ENCODE measurements at regions not wholly inside any gene's neighbourhood (a gene's known extent, or its start where the extent isn't known, plus 50 kb on each side); places are given as distances from the start of the nearest gene placed in this dataset.
"Not testable (repeated sequence)": the region's sequence is repeated elsewhere in the genome, so short reads cannot be mapped to it uniquely, and the experiment has no call there.

DNA sequence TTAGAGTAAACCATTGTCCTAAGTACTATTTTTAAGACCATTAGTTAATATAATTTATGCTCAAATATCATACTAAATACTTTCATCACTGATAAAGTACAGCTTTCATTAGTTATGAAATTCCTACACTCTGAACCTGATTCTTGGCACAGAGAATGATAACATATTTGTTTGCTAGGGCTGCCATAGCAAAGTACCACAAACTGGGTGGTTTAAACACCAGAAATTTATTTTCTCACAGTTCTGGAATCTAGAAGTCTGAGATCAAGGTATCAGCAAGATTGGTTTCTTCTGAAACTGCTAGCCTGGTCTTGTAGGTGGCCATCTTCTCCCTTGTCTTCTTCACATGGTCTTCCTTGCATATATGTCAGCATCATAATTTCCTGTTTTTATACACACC lies 608.4 kb downstream of the TLE1 start:
- no peak for DNase-seq (ENCODE audit: low read depth)

DNA sequence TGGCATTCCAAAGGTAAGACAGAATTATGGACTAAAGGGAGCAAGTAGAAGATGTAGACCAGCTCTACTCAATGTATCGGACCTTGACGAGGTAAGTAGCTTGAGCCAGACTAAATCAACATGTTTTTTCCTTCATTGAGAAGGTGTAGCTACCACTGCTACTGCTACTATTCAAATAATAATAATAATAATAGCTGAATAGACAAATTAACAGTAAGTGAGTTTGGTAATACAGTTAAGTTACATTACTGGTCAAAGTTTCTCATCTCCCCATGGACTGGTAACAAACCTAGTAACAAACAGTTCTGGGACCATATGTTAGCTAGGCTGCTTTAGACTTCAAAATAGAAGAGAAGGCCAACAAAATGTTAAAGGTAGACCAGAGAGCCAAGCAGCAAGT lies 609.2 kb downstream of the TLE1 start:
- DNase-seq (ENCODE audit: low read depth): no peak

DNA sequence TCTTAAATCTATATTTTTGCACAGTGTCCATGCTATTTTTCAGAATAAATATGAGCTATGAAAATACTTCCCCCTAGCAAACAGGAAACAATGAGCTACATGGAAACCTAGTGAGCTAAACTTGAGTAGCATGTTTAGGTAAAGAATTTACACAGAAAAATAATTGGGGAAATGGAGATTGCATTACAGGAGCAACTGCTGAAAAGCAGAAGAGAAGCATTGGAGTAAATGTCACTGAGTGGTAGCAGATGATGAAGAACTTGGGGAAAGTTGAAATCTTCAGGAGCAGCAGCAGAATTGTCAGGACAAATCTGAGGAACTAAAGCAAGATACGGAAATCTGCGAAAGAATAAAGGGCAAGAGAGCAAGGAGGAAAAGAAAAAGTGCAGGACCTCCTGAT lies 610.3 kb downstream of the TLE1 start:
- DNase-seq (ENCODE audit: low read depth): no peak

DNA sequence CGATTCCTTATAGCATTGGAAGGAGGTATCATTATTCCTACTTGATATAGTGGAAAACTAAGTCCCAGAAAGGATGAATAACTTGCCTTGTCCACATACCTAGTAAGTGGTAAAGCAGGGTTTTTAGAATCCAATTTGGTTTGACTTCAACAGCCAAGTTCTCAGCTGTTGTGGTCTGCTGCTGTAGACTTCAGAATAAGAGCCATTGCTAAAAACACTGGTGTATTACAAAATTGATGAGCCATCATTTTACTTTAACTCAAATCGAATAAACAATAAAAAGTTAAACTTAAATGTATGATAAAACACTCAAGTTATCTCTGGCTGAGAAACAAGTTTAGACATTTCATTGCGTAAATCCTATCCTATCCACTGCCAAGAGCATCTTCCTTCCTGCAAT lies 610.8 kb downstream of the TLE1 start:
- no peak for DNase-seq (ENCODE audit: low read depth)

DNA sequence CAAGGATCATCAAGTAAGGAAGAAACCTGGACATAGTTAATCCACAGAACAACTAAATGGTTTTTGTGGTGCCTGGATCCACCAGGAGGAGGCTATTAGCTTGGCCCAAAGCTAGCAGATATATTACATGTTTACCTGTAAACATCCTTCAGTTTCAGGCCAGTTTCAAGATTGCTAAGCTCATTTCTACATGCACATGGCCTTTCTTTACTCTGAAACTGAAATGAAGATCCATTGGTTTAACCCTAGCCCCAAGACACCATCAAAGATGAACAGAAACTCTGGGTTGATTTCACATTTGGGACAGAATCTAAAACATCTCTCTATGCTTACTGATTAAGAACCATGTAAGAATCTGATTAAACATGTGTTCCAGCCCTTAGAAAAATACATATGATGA lies 611.8 kb downstream of the TLE1 start:
- no peak for DNase-seq (ENCODE audit: low read depth)

DNA sequence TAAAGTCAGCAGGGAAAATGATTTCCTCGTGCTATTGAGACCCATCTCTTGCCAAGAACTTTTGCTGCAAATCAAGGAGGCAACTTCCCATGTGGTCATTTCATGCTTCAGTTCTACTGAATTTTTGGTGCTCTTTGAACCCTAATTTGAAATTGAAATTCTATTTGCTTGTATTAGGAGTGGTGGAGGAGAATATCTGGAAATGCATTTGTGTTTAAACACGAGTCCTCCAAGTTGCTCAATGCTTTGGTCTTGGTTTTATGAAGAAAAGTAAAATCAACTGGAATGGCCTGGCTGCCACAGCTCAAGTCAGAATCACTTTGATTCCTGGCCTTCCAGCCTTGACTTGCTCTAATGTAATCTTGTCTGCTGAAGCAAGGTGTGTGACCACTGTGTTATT lies 613.2 kb downstream of the TLE1 start:
- DNase-seq (ENCODE audit: low read depth): no peak

DNA sequence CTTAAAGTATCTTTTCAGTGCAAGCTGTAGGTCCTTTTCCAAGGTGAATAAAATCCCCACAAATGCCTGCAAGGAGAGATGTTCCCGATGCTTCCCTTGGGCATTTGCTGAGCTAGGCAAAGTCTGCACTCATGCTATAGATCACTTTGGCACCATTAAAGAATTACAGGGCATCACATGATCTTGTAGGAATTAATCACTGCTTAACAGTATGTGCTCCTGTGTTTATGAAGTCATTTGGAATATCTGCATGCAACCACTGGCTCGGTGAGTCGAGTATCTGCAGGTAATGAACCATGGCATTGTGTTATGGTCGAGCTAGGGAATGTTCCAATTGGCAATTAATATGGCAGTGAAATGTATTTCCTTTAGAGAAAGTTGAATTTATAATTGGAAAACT lies 615.1 kb downstream of the TLE1 start:
- DNase-seq (ENCODE audit: low read depth): no peak

DNA sequence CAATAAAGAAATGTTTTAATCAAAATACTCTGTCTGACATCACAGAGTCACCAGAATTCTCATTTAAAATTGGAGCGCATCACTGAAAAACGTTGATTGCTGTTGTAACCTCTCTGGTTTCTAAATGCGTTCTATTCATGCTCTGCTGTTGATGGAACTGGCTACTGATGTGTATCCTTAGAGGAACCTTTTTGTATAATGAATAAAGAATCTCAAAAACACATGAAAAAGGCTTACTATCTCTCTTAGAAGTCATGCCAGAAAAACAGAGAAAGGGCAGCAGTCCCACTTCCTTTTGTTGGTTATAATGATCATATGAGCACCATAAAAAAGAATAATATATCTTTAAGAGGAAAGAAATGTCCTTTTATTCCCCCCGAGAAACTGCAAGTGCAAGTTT lies 615.5 kb downstream of the TLE1 start:
- DNase-seq (ENCODE audit: low read depth): no peak

DNA sequence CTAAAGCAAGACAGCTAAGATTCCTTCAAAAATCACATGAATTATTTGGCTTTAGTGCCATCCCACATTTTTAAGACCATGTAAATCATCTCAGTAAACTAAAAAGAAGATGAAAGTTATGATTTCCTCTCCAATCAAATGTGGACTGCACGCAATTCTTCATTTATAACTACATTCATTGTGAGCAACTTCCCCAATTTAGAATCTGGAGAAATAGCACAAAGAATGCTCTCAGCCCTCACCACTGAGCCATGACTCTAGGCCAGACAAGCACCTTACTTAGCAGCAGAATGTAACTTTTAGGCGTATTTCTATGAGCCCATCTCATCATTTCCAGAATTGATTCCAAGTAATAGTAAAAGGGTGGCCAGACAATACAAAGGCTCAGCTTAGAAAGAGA lies 616.6 kb downstream of the TLE1 start:
- DNase-seq (ENCODE audit: low read depth): no peak

DNA sequence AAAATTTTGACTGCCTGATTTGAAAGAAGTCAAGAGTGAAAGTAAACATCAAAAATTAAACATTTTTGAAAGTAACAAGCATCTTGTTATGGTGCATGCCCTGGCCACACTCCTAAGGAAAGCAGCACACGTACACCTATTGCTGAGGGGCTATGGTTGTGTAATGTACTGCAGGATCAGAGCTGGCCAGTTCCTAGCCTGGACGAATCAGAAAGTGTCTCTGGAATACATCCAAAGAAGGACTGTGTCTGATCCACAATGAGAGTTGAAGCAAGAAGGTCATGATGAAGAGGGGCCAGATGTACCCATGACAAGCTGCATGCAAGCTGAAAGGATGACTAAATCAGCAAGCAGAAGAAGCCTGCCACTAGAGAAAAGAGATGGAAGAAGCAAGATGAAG lies 618.2 kb downstream of the TLE1 start:
- DNase-seq (ENCODE audit: low read depth): peak; percentile 55

DNA sequence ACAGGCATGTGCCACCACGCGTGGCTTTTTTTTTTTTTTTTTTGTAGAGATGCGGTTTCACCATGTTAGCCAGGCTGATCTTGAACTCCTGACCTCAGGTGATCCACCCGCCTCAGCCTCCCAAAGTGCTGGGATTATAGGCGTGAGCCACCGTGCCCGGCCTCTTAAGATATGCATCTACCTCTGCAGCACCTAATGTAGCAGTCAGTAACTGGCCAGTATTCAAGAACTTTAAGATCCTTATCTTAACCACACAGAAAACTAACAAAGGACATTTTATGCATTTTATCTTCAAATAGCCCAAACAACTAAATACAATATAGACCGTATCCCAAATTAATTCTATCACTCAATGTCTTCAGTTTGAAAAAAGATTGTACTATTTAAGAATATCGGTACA lies 618.7 kb downstream of the TLE1 start:
- no peak for DNase-seq (ENCODE audit: low read depth)

DNA sequence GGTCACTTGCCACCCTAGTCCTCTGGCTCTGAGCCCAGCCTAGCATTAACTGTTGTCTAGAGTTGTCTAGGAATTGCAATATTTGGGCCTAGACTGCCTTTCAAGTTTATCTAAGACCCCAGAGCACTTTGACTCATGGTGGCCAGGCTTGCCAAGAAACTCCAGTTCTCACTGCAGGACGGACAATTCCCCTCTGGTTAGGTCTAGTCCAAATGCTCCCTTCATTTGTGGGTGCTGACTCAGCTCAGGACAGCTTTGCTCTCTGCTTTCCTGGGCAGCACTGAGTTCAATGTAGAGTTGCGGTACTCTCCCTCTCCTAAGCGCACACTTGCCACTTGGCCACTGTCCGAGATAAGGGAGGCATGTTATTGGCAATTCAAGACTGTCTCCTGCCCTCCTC lies 619.4 kb downstream of the TLE1 start:
- DNase-seq (ENCODE audit: low read depth): peak; percentile 26

DNA sequence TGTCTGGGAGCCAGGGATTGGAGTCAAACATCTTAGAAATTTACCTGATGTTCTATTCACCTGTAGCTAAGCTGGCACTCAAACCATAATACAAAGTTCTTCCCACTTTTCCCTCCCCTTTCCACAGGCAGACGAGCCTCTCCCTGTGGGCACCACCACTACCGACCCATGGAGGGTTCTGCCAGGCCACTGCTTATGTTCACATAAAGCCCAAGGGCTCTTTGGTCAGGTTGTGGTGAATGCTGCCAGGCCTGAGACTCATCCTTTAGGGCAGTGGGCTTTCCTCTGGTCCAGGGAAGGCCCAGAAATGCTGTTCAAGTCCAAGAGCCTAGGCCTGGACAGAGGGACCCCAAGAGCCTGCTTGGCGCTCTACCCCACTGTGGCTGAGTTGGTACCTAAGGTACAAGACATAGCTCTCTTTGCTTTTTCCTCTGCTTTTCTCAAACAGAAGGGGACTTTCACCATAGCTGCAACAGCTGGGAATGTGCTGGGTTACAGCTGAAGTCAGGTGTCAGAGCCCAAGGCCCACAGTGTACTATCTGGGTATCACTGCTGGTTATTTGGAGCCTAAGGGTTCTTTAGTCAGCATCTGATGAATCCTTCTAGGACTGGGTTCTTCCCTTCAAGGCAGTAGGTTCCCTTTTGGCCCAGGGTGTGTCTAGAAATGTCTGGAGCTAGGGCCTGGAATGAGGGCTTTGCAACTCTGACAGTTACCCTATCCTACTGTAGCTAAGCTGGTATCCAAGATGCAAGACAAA lies 620.1 kb downstream of the TLE1 start:
- DNase-seq (ENCODE audit: low read depth): no peak

DNA sequence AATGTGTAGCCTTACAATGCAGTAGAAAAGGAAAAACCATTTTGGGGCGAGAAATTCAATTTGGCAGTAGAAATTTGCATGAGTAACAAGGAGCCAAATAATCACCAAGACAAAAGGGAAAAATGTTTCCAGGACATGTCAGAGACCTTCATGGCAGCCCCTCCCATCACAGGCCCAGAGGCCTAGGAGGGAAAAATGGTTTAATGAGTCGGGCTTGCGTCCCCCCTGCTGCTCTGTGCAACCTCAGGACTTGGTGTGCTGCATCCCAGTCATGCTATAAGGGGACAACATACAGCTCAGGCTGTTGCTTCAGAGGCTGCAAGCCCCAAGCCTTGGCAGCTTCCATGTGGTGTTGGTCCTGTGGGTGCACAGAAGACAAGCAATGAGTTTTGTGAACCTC lies 626.4 kb downstream of the TLE1 start:
- DNase-seq (ENCODE audit: low read depth): not testable (repeated sequence)

DNA sequence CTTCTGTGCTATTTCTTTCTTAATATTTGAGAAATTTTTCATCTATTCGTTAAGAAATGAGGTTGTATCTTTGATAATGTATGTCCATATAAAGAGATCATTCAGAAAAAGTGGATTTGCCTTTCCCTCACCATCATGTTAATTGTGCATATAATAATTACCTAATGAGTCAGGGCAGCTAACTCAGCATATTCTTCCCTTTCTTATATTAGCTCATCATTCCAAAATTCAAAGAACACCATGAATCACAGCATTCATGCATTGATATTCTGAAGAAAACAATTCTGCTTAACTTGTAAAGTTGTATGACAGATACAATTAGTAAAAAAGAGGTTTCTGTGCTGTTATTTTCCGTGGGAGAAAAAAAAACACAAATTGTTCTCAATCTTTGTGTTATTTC lies 630.6 kb downstream of the TLE1 start:
- no peak for DNase-seq (ENCODE audit: low read depth)

DNA sequence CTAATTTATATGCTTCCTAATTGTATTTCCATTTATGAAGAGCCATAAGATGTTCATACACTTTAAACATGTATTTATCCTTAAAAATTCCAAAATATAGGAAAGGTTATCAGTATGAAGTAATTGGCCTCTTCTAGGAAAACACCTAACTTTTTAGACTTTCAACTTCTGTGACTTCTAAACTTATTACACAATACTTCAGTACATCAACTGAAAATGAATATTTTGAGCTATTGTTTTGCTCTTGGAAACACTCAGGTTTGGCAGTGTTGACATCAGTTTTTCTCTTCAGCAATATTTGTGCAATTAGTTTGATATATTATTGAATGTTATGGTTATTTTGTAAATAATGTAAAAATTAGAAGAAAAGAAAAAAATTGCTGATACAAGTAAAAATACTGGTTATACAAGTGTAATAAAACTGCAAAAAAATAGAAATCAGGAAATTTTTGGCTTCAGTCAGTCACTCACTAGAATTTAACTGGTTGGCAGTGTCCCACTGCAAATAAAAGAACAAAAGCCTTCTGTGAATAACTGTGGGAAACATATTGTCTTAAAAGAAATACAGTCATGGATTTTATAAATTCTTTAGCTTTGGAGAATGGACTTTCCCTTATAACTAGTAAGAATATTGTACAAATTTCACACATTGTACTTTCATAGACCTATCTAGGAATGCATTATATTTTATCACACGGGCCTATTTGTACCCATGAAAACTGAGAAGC lies 635.9 kb downstream of the TLE1 start:
- no peak for DNase-seq (ENCODE audit: low read depth)

DNA sequence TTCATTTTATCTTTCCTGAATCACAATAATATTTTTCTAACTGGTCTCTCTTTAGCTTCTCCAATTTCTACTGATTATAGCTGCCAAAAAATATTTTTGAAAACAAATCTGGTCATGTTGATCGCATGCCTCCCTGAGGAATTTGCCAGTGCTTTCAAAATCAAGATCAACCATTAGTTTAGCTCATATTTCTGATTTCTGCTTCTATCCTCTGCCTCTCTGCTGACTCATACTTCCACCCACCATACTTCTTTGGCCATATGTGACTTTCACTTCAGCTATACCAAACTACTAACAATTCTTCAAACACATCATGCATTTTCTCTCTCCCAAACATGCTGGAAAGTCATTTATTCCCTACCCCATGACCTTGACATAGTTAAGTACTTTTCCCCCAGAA lies 636.5 kb downstream of the TLE1 start:
- peak; percentile 48 for DNase-seq (ENCODE audit: low read depth)

DNA sequence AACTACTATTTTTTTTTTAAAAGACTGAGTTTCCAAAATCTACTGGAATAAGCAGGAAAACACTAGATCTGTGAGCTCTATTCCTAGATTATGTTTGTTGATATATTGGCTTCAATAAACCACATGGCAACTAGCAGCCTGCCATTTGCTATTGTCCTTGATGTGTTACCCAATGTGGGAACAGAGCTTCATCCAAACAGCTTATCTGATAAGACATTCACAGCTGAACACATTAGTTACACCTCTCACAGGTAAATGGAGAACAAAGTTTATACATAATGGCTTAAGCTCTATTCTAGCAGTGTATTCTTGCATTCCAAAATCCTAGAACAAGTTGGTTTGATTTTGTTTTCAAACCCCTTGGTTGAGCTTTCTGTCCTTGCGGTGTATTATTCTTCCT lies 642.1 kb downstream of the TLE1 start:
- no peak for DNase-seq (ENCODE audit: low read depth)

DNA sequence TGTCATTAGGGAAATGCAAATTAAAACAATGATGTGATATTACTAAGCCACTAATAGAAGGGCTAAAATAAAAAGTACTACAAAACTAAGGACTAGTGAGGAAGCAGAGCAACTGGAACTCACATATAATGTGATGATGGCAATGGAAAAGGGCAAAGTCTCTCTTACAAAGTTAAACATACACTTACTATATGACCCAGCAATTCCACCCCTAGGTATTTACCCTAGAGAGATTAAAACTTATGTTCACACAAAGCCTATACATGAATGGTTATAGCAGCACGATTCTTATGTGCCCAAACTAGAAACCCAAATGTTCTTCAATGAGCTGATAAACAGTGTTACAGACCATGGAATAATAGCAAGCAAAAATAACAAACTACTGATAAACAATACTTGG lies 643.7 kb downstream of the TLE1 start:
- no peak for DNase-seq (ENCODE audit: low read depth)

DNA sequence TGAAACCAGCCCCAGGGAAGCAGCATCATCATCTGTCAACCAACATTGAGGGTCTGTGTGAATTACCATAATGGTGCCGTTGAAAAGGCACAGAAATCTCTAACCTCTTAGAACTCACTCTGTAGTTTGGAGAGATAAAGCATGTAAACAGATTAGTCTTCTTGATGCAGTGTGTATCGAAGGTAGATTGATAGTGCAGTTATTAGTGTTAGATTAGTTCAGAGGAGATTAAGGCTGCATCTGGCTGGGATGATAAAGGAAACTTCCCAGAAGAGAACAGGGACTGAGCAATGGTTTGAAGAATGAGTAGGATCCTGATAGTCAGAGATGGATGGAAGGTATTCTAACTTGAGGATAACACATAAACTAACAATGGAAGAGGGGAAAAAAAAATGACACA lies 651.5 kb downstream of the TLE1 start:
- no peak for DNase-seq (ENCODE audit: low read depth)

DNA sequence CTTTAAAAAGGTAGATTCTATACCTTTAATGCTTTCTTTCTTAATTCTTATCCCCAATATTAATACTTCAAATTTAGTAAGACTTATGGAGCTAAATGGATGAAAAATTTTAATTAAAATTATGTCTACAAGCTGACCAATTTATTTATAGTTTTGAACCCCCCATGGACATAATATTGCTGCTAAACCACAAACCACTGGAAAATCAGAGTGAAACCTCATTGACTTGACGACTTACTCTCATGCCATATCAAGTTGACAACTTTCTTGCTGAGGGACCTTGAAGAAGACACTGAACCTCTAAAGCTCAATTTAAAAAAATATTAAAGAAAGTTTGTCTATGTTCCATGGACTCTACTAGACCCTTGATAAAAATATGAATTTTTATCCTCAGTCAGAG lies 653.7 kb downstream of the TLE1 start:
- DNase-seq (ENCODE audit: low read depth): no peak

DNA sequence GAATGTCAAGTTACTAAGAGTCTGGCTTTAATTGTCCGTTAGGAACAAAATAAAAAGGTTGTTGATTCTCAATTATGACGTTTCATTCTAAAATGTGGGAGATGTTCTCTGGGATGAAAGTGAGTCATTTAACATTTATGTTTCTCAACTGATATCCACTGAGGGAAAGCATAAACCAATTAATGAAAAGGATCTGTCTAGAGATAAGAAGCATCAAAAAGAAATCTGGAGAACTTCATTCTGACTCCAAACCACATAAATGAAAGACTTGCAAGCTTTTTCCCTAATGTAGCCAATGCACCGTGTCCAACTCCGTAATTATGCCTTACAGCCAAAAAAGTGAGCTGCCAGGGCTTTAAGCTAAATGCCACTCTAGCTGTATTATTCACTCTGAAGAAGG lies 654.2 kb downstream of the TLE1 start:
- peak; percentile 38 for DNase-seq (ENCODE audit: low read depth)

DNA sequence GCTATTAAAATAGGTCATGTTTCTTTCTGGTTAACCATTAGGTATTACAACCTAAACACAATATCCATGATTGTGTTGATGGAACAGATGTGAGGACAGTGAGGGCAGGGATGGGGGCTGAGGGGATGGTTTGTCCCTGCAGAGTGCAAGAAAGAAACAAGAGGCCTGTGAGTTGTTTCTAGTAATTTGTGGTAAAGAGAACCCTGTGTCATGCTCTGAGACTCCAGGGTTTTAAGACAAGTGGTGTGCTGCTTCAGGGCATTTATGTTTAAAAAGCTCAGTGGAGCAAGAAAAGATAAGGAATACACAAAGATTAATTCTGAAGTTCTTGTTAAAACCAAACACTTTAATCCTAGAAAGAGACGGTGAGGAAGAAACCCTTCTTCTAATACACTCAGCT lies 656.5 kb downstream of the TLE1 start:
- DNase-seq (ENCODE audit: low read depth): no peak
